ENCODE measurements at regions not wholly inside any gene's neighbourhood (a gene's known extent, or its start where the extent isn't known, plus 50 kb on each side); places are given as distances from the start of the nearest gene placed in this dataset.

- no peak overlapping the region for H3K4me3 ChIP-seq (ENCODE audit: low read depth, poor library complexity, severe bottlenecking)
- DNase-seq (ENCODE audit: low spot score in 2 of 2), result no peak
- WGBS, 2 donors, result 96 to 97% methylated on average over 5 of the region's 5 CpGs
- TF ChIP-seq POLR2A (IDR thresholded peaks at IDR 0.05) (no peak), CTCF (IDR thresholded peaks at IDR 0.05) (no peak)
- intact Hi-C loops (cut with DNase I; ENCODE audit: low total_unique reads), result no loop called here
Measured at GRCh38 chr16:11480634-11481033, 106.1 kb downstream of the LITAF start.

- no peak overlapping the region for H3K4me3 ChIP-seq (ENCODE audit: low read depth, poor library complexity, severe bottlenecking)
- WGBS, 2 donors, result 52 to 71% methylated on average over 4 of the region's 4 CpGs
- TF ChIP-seq CTCF (IDR thresholded peaks at IDR 0.05) (no peak), POLR2A (IDR thresholded peaks at IDR 0.05) (no peak)
- intact Hi-C loops (cut with DNase I; ENCODE audit: low total_unique reads), result no loop called here
- no peak for DNase-seq (ENCODE audit: low spot score in 2 of 2)
Measured at GRCh38 chr16:11481987-11482386, 104.7 kb downstream of the LITAF start.

- TF ChIP-seq CTCF (IDR thresholded peaks at IDR 0.05) (no peak), POLR2A (IDR thresholded peaks at IDR 0.05) (no peak)
- WGBS, 2 donors, result 90 to 91% methylated on average over 6 of the region's 6 CpGs
- no peak overlapping the region for H3K4me3 ChIP-seq (ENCODE audit: low read depth, poor library complexity, severe bottlenecking)
- intact Hi-C loops (cut with DNase I; ENCODE audit: low total_unique reads), result no loop called here
- DNase-seq (ENCODE audit: low spot score in 2 of 2), result no peak
Measured at GRCh38 chr16:11482946-11483748, 103.6 kb downstream of the LITAF start.

- intact Hi-C loops (cut with DNase I; ENCODE audit: low total_unique reads), result no loop called here
- 71 to 77% methylated on average over 8 of the region's 8 CpGs for whole genome bisulfite sequencing, 2 donors
- H3K4me3 ChIP-seq (ENCODE audit: low read depth, poor library complexity, severe bottlenecking), result no peak overlapping the region
Measured at GRCh38 chr16:11484691-11485258, 101.9 kb downstream of the LITAF start.

GRCh38 chr16:11485676-11486075 lies 101.0 kb downstream of the LITAF start:
- intact Hi-C loops (cut with DNase I; ENCODE audit: low total_unique reads), result no loop called here
- no peak overlapping the region for H3K4me3 ChIP-seq (ENCODE audit: low read depth, poor library complexity, severe bottlenecking)
- TF ChIP-seq POLR2A (IDR thresholded peaks at IDR 0.05) (no peak), CTCF (IDR thresholded peaks at IDR 0.05) (no peak)
- no peak for DNase-seq (ENCODE audit: low spot score in 2 of 2)

More at GRCh38 chr16:11484691-11485258, 101.9 kb downstream of the LITAF start:
- TF ChIP-seq POLR2A (IDR thresholded peaks at IDR 0.05) (no peak), CTCF (IDR thresholded peaks at IDR 0.05) (no peak)
- DNase-seq (ENCODE audit: low spot score in 2 of 2), result no peak
